ENCODE measurements at regions not wholly inside any gene's neighbourhood (a gene's known extent, or its start where the extent isn't known, plus 50 kb on each side); places are given as distances from the start of the nearest gene placed in this dataset.

DNA sequence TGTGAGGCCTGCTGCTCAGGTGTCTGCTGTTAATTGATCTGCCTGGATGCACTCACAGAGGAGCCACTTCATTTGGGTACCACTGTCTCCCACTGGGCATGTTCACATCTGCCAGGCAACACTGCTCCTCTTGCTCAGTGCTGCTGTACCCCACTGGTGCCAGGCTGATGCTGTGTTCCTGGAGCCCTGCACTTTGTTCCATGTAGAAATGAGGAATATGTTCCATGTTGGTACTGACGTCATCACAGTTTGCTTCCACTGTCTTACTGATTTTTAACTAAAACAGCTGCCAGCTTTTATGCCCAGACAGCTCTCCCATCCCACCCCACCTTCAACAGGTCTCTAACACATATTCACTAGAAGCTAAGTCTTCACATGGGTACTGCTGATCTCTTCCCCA is 355.7 kb downstream of the LRRC70 start:
- no peaks in the 10 kb centered on the region for H3K4me1 ChIP-seq (ENCODE audit: insufficient read depth, low read length, severe bottlenecking)
- no peaks in the 10 kb centered on the region for H3K36me3 ChIP-seq (ENCODE audit: insufficient read depth, low read length)

DNA sequence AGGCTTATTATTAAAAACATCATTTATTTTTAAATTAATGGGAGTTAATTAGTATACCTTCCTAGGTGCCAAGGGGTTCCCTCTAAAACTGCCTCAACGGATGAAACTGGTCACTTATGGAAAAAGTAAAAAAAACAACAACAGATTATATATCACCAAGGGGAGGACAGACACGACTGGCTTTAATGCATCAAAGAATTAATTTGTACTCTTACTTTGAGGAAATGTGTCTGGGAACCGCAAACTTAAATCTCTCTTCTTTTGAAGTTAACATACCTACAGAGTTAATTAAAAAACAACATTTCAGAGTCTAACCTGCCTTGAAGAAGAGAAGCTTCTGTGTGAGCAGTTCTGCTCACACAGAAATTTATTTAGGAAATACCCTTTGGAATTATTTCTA is 354.6 kb downstream of the LRRC70 start:
- no peak overlapping the region for H2AFZ ChIP-seq (ENCODE audit: low read length)
- no peaks in the 10 kb centered on the region for H3K27me3 ChIP-seq (ENCODE audit: insufficient read depth, low read length)
- H3K9ac ChIP-seq (ENCODE audit: low read length), result no peak overlapping the region
- no peaks in the 10 kb centered on the region for H3K9me3 ChIP-seq (ENCODE audit: low read length)
- H3K9me2 ChIP-seq (ENCODE audit: low read depth, low read length), result no peaks in the 10 kb centered on the region
- no peaks in the 10 kb centered on the region for H3K36me3 ChIP-seq (ENCODE audit: insufficient read depth, low read length)
- H3K79me2 ChIP-seq (ENCODE audit: insufficient read depth, low read length), result no peaks in the 10 kb centered on the region
- H3K4me2 ChIP-seq (ENCODE audit: low read length), result no peak overlapping the region
- H4K20me1 ChIP-seq (ENCODE audit: insufficient read depth, low read length), result no peaks in the 10 kb centered on the region
- no peak for TF ChIP-seq EZH2 (IDR thresholded peaks at IDR 0.05; ENCODE audit: borderline replicate concordance, low read length)
- TF ChIP-seq, protein P1, sequence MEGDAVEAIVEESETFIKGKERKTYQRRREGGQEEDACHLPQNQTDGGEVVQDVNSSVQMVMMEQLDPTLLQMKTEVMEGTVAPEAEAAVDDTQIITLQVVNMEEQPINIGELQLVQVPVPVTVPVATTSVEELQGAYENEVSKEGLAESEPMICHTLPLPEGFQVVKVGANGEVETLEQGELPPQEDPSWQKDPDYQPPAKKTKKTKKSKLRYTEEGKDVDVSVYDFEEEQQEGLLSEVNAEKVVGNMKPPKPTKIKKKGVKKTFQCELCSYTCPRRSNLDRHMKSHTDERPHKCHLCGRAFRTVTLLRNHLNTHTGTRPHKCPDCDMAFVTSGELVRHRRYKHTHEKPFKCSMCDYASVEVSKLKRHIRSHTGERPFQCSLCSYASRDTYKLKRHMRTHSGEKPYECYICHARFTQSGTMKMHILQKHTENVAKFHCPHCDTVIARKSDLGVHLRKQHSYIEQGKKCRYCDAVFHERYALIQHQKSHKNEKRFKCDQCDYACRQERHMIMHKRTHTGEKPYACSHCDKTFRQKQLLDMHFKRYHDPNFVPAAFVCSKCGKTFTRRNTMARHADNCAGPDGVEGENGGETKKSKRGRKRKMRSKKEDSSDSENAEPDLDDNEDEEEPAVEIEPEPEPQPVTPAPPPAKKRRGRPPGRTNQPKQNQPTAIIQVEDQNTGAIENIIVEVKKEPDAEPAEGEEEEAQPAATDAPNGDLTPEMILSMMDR (IDR thresholded peaks at IDR 0.05; ENCODE audit: low read length), result no peak
- no peaks in the 10 kb centered on the region for H3F3A ChIP-seq (ENCODE audit: insufficient read depth, low read length)
- H3K4me1 ChIP-seq (ENCODE audit: insufficient read depth, low read length, severe bottlenecking), result no peaks in the 10 kb centered on the region
- no peak overlapping the region for H3K4me3 ChIP-seq (ENCODE audit: low read depth, low read length, poor library complexity, severe bottlenecking)
- no peak overlapping the region for H3K27ac ChIP-seq (ENCODE audit: low read depth, low read length, poor library complexity, severe bottlenecking)

More for the DNA sequence above, 355.7 kb downstream of the LRRC70 start:
- Histone ChIP-seq H3K27me3 (ENCODE audit: insufficient read depth, low read length) (no peaks in the 10 kb centered on the region), H3K4me3 (ENCODE audit: low read depth, low read length, poor library complexity, severe bottlenecking) (no peak overlapping the region), H2AFZ (ENCODE audit: low read length) (no peak overlapping the region), H3K9me3 (ENCODE audit: low read length) (no peaks in the 10 kb centered on the region), H3K79me2 (ENCODE audit: insufficient read depth, low read length) (no peaks in the 10 kb centered on the region), H3K27ac (ENCODE audit: low read depth, low read length, poor library complexity, severe bottlenecking) (no peak overlapping the region), H3K9ac (ENCODE audit: low read length) (no peak overlapping the region), H3K9me2 (ENCODE audit: low read depth, low read length) (no peaks in the 10 kb centered on the region), H3F3A (ENCODE audit: insufficient read depth, low read length) (no peaks in the 10 kb centered on the region), H3K4me2 (ENCODE audit: low read length) (no peak overlapping the region), H4K20me1 (ENCODE audit: insufficient read depth, low read length) (no peaks in the 10 kb centered on the region)
- TF ChIP-seq, protein P1 (IDR thresholded peaks at IDR 0.05; ENCODE audit: low read length), result no peak
- no peak for TF ChIP-seq EZH2 (IDR thresholded peaks at IDR 0.05; ENCODE audit: borderline replicate concordance, low read length)

DNA sequence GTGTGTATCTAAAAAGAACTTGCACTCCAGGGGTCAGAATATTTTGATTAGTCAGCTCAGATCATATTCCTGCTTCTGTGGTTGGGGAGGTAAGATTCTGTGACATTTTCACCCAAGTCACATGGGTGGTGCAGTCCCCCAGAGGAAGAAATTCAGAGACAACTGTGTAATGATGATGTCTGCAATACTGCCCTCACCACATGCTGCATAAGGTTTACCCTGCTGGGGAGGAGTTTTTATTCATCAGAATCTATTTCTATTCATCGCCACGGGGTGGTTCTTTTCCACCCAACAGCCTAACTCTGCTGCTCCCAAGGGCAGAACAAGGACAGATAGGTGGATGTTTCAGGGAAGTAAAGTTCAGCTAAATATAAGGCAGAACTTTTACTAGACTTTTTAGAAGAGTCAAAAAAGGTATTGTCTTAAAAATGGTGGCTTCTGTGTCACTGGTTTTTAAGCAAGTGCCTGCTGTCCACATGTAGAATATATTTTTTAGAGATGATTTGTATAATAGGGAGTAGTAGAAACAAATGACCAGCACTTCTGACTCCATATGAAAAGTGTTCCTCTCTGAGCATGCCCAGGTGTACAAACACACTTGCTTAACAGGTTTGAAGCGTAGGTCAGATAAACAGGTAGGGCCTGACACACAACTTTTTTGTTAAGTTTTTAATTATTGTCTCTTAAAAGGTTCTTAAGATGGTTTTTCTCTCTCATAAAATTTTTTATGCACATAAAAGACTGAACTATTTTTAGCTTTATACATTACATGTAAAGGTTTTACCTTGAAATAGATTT is 352.7 kb downstream of the LRRC70 start:
- H4K20me1 ChIP-seq (ENCODE audit: insufficient read depth, low read length), result no peaks in the 10 kb centered on the region
- no peak overlapping the region for H3K27ac ChIP-seq (ENCODE audit: low read depth, low read length, poor library complexity, severe bottlenecking)
- H3K4me2 ChIP-seq (ENCODE audit: low read length), result no peak overlapping the region
- H3K4me1 ChIP-seq (ENCODE audit: insufficient read depth, low read length, severe bottlenecking), result no peaks in the 10 kb centered on the region
- no peak overlapping the region for H3K4me3 ChIP-seq (ENCODE audit: low read depth, low read length, poor library complexity, severe bottlenecking)
- H3K9ac ChIP-seq (ENCODE audit: low read length), result no peak overlapping the region
- H3K9me3 ChIP-seq (ENCODE audit: low read length), result no peaks in the 10 kb centered on the region
- H2AFZ ChIP-seq (ENCODE audit: low read length), result no peak overlapping the region
- no peaks in the 10 kb centered on the region for H3K79me2 ChIP-seq (ENCODE audit: insufficient read depth, low read length)
- no peaks in the 10 kb centered on the region for H3F3A ChIP-seq (ENCODE audit: insufficient read depth, low read length)
- H3K27me3 ChIP-seq (ENCODE audit: insufficient read depth, low read length), result no peaks in the 10 kb centered on the region
- TF ChIP-seq EZH2 (IDR thresholded peaks at IDR 0.05; ENCODE audit: borderline replicate concordance, low read length), result no peak
- no peaks in the 10 kb centered on the region for H3K9me2 ChIP-seq (ENCODE audit: low read depth, low read length)
- H3K36me3 ChIP-seq (ENCODE audit: insufficient read depth, low read length), result no peaks in the 10 kb centered on the region

DNA sequence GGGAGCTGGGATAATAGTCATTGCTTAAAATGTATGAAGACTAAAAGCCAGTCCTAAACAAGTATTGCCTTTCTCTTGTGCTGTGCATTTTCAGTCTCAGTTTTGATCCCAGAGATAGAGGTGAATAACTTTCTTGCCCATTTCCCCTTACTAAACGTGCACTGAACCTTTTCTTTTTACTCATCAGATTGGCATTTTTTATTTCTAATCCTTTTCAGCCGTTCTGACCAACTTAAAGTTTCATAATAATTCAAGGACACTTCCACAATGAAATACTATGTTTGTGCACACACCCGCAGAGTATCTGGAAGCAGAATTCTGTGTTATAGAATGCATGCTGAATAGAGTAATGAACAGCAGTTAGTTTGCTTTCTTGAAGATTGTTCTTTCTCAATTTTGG is 343.6 kb downstream of the LRRC70 start:
- Histone ChIP-seq H3K27ac (ENCODE audit: low read depth, low read length, poor library complexity, severe bottlenecking) (no peak overlapping the region), H3K4me1 (ENCODE audit: insufficient read depth, low read length, severe bottlenecking) (no peaks in the 10 kb centered on the region), H3K36me3 (ENCODE audit: insufficient read depth, low read length) (no peaks in the 10 kb centered on the region), H3K9me2 (ENCODE audit: low read depth, low read length) (no peaks in the 10 kb centered on the region), H4K20me1 (ENCODE audit: insufficient read depth, low read length) (no peaks in the 10 kb centered on the region), H3K4me2 (ENCODE audit: low read length) (no peak overlapping the region), H2AFZ (ENCODE audit: low read length) (no peak overlapping the region), H3K9ac (ENCODE audit: low read length) (no peak overlapping the region), H3K4me3 (ENCODE audit: low read depth, low read length, poor library complexity, severe bottlenecking) (no peak overlapping the region), H3K79me2 (ENCODE audit: insufficient read depth, low read length) (no peaks in the 10 kb centered on the region), H3K27me3 (ENCODE audit: insufficient read depth, low read length) (no peaks in the 10 kb centered on the region), H3F3A (ENCODE audit: insufficient read depth, low read length) (no peaks in the 10 kb centered on the region), H3K9me3 (ENCODE audit: low read length) (no peaks in the 10 kb centered on the region)
- no peak for TF ChIP-seq EZH2 (IDR thresholded peaks at IDR 0.05; ENCODE audit: borderline replicate concordance, low read length)
- TF ChIP-seq, protein P1 (IDR thresholded peaks at IDR 0.05; ENCODE audit: low read length), result no peak

Measured in OCI-LY1 (cell line).